ENCODE measurements at regions not wholly inside any gene's neighbourhood (a gene's known extent, or its start where the extent isn't known, plus 50 kb on each side); places are given as distances from the start of the nearest gene placed in this dataset.

GRCh38 chr7:153036396-153037063, 277.0 kb downstream of the ACTR3B start:
- DNase-seq (ENCODE audit: low read depth): no peak
- no peak for TF ChIP-seq CTCF (IDR thresholded peaks at IDR 0.05; ENCODE audit: low read length, missing control alignments)
- H3K4me3 ChIP-seq (replicated peaks; ENCODE audit: low read depth, low read length): no peak overlapping the region

DNA sequence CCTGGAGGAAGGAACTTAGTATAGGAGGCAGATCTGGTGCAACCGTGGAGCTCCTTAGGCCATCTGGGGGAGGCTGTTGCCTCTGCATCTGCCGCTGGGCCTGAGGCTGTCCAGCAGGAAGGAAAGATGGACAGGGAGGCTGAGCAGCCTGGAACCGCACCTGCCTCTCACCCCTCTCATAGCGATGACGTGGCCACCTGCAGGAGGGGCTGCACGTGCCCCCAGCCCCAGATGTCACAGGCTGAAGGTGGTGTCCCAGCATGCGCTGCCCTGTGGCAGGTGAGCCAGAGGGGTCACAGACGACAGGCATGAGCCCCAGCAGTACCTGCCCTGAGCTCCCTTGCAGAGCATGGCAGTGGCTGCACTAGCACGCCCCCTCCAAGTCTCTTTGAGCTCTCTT, 283.9 kb downstream of the ACTR3B start:
- H3K4me3 ChIP-seq (replicated peaks; ENCODE audit: low read depth, low read length): no peak overlapping the region
- no peak for TF ChIP-seq CTCF (IDR thresholded peaks at IDR 0.05; ENCODE audit: low read length, missing control alignments)
- DNase-seq (ENCODE audit: low read depth): no peak

DNA sequence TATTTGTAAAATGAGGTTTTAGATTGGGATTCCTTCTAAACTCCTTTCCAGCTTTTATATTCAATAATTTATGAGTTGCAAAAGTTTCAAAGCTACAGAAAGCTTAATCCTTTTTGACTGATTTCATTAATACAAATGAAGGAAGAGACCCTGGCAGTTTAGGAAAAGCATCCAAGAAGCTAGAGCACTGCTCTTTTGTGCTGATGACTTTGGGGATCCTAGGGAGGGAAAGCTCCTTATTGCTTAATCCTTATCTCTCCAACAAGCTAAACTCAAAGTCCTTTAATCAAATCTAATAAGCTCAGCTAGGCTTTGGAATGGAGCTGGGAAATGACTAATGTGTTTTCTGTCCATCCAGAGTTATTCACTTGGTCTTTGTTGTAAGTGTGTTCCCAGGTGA, 285.4 kb downstream of the ACTR3B start:
- DNase-seq (ENCODE audit: low read depth): no peak
- H3K4me3 ChIP-seq (replicated peaks; ENCODE audit: low read depth, low read length): no peak overlapping the region
- no peak for TF ChIP-seq CTCF (IDR thresholded peaks at IDR 0.05; ENCODE audit: low read length, missing control alignments)

- no peak overlapping the region for H3K4me3 ChIP-seq (replicated peaks; ENCODE audit: low read depth, low read length)
- no peak for DNase-seq (ENCODE audit: low read depth)
- TF ChIP-seq CTCF (IDR thresholded peaks at IDR 0.05; ENCODE audit: low read length, missing control alignments): no peak
Measured at GRCh38 chr7:153047079-153047959, 287.8 kb downstream of the ACTR3B start.

DNA sequence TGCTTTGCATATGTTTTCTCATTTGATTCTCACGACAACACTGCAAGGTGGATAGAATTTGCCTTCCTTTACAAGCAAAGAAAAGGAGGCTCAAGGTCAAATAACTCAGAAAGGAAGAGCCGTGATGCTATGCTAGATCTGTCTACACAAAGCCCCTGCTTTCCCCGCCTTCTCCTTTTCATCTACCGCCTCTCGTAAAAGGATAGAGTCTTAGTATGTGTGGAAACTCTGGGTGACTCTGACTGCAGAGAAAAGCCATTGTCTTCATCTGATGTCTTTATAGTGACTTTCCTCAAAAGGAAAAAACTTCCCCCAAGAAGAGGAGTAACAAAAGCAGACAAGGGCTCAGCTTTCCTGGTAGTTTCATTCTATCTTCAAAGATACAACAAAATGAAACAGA, 292.7 kb downstream of the ACTR3B start:
- no peak for DNase-seq (ENCODE audit: low read depth)
- no peak for TF ChIP-seq CTCF (IDR thresholded peaks at IDR 0.05; ENCODE audit: low read length, missing control alignments)
- no peak overlapping the region for H3K4me3 ChIP-seq (replicated peaks; ENCODE audit: low read depth, low read length)

DNA sequence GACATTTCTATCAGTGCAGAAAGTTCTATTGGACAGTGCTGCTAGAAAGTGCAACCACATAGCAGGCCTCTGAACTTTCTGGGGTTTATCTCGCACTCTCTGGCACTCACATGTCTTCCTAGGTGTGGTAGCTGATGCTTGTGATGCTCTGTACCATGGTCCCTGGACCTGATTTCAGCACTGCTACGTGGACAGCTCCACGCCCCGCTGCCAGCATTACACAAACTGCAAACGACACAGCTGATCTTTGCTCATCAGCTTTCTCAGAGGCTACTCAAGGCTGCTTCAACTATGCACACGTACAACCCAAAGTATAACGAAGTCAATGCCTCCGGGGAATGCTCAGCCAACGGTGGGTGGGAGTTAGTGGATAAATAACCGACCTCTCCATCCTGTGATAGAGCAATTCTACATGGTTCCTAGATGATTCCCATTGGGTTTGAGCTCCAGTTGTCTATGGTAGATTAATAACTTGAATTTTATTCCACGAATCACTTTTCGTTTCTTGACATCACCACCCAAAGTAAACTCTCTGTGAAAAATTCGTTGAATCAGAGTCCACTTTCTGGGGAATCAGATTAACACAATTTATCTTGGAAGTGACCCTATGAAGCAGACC, 302.5 kb downstream of the ACTR3B start:
- H3K4me3 ChIP-seq (replicated peaks; ENCODE audit: low read depth, low read length): no peak overlapping the region
- no peak for TF ChIP-seq CTCF (IDR thresholded peaks at IDR 0.05; ENCODE audit: low read length, missing control alignments)
- DNase-seq (ENCODE audit: low read depth): no peak

Measured in fibroblast of pulmonary artery (primary cell).